NB4 (cell line): ENCODE measurements at regions not wholly inside any gene's neighbourhood (a gene's known extent, or its start where the extent isn't known, plus 50 kb on each side); places are given as distances from the start of the nearest gene placed in this dataset.

Experiments used
- DNase-seq: peaks from one replicate; pipeline ENCODE4 v3.0.0; 2010; ENCODE audit warnings: low read depth
- H3K4me3 ChIP-seq: one replicate; pipeline ENCODE4 v1.5.1; 2011; ENCODE audit warnings: mild to moderate bottlenecking, low read depth, low read length, moderate library complexity
- MYC ChIP-seq: IDR thresholded peaks from 2 replicates; pipeline ENCODE4 v1.6.1; 2011; ENCODE audit warnings: low read depth, low read length
- POLR2A ChIP-seq: IDR thresholded peaks from 2 replicates; pipeline ENCODE4 v1.6.1; 2011; ENCODE audit warnings: mild to moderate bottlenecking; ENCODE audit not compliant: insufficient read length; ENCODE audit errors: extremely low read depth
- TF ChIP-seq, protein P1 (sequence below): IDR thresholded peaks from 2 replicates; pipeline ENCODE4 v1.6.1; 2011; ENCODE audit warnings: low read depth, low read length
- TF ChIP-seq, protein P2 (sequence below): IDR thresholded peaks from one replicate; pipeline ENCODE4 v1.5.1; 2012; ENCODE audit warnings: low read depth, low read length

DNA sequence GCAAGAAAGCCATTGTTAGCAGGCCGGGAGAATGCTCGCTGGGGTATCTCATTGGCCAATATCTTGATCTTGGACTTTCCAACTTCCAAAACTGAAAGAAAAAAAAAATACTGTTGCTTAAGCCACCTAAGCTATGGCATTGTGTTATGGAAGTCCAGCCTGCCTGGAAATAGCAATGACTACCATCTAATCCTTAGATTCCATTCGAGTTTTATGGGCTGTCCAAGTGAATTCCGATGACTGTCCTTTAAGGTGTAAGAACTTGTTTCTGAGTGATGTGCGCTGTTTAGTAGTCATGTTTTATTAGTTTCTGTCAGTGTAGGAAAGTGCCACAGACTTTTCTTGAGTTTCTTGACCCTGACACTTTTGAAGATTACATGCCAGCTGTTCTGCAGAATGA is 762.6 kb downstream of the USP25 start:
- no peak for DNase-seq
- TF ChIP-seq, protein P1, sequence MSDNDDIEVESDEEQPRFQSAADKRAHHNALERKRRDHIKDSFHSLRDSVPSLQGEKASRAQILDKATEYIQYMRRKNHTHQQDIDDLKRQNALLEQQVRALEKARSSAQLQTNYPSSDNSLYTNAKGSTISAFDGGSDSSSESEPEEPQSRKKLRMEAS = no peak
- TF ChIP-seq MYC (no peak), POLR2A (no peak)
- TF ChIP-seq, protein P2, sequence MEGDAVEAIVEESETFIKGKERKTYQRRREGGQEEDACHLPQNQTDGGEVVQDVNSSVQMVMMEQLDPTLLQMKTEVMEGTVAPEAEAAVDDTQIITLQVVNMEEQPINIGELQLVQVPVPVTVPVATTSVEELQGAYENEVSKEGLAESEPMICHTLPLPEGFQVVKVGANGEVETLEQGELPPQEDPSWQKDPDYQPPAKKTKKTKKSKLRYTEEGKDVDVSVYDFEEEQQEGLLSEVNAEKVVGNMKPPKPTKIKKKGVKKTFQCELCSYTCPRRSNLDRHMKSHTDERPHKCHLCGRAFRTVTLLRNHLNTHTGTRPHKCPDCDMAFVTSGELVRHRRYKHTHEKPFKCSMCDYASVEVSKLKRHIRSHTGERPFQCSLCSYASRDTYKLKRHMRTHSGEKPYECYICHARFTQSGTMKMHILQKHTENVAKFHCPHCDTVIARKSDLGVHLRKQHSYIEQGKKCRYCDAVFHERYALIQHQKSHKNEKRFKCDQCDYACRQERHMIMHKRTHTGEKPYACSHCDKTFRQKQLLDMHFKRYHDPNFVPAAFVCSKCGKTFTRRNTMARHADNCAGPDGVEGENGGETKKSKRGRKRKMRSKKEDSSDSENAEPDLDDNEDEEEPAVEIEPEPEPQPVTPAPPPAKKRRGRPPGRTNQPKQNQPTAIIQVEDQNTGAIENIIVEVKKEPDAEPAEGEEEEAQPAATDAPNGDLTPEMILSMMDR = no peak
- H3K4me3 ChIP-seq = no peak overlapping the region

DNA sequence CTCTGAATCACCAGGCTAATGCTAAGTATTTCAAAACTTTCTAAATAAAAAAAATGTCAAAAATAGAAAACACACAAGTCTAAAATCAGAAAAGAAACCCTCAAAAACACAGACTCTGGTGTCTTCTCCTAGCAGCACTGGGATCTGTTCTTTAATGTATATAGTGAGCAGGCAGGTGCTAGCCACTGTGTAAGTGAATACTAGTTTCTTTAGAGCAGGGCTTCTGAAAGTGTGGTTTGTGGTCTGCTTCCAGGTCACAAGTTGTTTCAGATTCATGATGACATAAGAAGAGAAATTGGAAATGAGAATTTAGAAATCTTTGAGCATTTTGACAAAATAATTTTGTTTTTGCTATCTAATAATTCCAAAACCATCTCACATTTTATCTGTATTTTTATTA is 763.1 kb downstream of the USP25 start:
- no peak for DNase-seq

DNA sequence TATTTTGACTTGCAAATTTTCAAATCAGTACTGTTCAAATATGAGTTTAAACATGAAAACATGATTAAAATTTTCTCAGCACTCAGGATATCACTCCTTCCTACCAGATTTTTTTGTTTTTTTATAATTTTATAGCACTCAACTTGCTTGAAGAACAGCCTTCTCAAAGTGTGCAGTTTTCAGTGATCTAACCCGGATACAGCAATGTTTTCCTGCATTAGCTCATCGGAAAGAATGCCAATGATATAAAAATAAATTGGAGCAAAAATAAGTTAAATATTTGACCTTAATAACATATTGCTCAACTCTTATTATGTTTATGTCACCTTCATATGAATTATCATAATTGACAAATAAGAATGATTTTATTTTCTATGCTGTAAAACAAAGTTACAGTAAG is 766.8 kb downstream of the USP25 start:
- no peak for DNase-seq
- H3K4me3 ChIP-seq = no peak overlapping the region
- no peak for TF ChIP-seq MYC
- TF ChIP-seq POLR2A = no peak
- TF ChIP-seq, protein P1 = no peak
- TF ChIP-seq, protein P2 = no peak

More for the DNA sequence above, 763.1 kb downstream of the USP25 start:
- TF ChIP-seq, protein P2 = no peak
- TF ChIP-seq, protein P1 = no peak
- TF ChIP-seq POLR2A (no peak), MYC (no peak)
- no peak overlapping the region for H3K4me3 ChIP-seq

DNA sequence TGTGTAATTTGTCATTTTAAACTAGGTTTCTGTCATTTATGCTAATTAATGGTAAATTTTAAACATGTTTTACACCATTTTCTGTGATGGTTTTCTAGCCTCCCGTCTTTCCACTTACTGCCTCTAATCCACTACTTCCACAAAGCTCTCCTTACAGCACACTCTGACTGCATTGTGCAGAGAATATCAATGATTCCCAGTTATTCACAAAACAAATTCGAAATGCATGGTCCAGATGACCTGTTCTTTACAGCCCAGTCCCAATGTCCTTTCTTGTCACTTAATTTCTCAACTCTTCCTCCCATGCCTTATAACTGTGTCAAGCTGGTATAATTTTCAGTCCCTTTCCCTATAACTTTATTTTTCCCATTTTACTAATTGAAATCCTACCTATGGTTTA is 770.5 kb downstream of the USP25 start:
- no peak overlapping the region for H3K4me3 ChIP-seq
- TF ChIP-seq POLR2A = no peak
- TF ChIP-seq MYC = no peak
- TF ChIP-seq, protein P2 = no peak
- TF ChIP-seq, protein P1 = no peak
- DNase-seq = no peak

DNA sequence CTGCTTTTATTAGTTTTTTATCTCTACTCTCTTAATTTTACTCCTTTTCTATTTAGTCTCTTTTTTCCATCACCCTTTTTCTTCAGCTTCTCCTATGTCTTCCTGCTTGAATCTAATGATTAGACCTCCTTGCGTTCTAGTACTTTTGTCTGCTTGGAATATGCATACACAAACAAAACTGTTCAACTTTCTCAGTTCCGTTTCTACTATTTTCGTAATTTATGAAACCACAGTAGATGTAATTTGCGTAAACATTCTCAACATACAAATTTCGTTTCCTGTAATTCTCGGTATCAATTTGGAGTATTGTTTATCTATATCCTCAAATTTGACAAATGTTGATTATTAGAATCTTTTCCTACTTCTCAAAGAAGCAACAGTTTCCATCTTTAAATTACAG is 772.5 kb downstream of the USP25 start:
- no peak for DNase-seq
- TF ChIP-seq POLR2A = no peak
- TF ChIP-seq MYC = no peak
- TF ChIP-seq, protein P2 = no peak
- TF ChIP-seq, protein P1 = no peak
- no peak overlapping the region for H3K4me3 ChIP-seq

DNA sequence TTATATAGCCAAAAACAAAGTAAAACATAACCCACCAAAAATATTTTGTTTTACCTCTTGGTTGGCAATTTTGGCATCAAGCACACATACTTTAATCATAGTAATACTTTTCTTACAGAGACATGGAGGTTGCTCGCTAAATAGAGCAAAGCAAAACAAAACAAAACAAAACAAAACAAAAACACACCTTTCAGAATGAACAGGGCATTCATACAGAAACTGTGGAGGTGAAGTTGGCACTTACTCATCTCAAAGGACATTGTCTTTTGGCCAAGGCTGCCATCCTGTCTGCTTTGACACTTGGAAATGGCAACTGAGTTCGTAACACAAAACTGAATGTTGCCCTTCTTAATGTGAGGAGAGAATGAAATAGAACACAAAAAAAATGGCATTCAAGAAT is 773.1 kb downstream of the USP25 start:
- no peak for DNase-seq
- H3K4me3 ChIP-seq = no peak overlapping the region
- TF ChIP-seq POLR2A (no peak), MYC (no peak)
- TF ChIP-seq, protein P1 = no peak
- TF ChIP-seq, protein P2 = no peak
